ENCODE measurements at regions not wholly inside any gene's neighbourhood (a gene's known extent, or its start where the extent isn't known, plus 50 kb on each side); places are given as distances from the start of the nearest gene placed in this dataset.

DNA sequence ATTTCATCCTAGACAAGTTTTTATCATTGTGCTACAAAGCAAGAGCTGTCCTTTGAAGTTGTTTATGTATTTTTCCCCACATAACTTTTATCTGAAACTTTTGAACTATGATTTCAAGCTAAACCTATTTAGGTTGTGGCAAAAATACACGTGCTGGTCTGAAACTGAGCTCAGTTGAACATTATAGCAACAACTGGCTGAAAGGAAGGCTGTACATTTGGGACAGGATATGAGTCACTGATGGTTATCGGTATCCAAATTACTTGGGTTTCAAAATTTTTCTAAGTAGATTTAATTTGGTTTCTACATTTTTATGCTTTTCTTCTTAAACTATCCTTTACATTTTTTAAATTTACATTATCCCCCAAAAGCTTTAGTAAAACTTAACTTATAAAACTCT, 627.3 kb upstream of the NUDT12 start:
- DNase-seq, result no peak

DNA sequence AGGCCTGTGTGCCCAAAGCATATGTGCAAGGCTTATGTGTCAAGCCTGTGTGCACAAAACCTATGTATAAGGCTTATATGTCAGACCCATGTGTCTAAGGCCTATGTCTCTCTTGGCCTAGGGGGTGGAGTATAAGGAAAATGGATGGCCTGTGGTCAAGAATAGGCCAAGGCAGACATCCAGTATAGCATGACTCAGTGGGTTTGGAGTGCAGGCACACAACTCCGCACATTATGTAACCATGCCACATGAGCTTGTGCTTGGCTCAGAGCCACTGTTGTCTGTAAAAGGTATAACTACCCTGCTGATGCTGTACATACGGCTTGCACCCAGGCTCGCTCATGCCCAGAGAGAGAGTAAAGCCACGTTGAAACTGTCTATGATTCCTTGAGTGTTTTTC, 626.4 kb upstream of the NUDT12 start:
- DNase-seq, result no peak

DNA sequence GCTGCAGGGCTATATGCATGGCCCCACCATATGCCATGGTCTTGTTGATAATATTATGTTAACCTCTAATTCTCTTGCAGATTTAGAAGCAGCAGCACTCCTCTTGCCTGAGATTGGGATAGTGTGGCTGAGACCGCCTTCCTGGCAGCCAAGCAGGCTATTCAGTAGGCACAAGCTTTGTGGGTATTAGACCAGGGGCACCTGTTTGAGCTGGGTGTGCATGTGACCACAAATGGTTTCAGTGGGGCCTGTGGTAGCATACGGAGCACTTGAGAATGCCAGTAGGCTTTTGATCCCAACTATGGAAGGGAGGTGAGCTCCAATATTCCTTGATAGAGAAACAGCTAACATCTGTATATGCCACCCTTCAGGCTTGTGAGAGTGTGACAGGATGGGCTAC, 625.1 kb upstream of the NUDT12 start:
- no peak for DNase-seq

DNA sequence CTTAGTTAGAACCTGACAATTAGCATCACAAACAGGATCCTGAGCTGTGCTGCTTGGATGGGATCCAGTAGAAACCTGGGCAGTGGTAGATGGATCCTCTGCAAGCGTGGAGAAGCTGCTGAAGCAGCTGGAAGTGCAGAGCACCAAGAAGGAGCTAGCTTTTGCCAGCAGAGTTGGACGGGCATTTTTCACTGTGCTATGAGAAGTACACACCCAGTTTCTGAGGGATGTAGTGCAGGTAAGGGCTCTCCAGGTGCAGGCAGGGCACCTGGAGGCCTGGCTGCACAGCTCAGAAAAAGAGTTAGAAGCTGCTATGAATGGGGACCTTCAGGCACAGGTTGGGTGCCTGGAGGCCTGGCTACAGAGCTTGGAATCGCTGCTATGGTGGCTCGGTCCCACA, 623.9 kb upstream of the NUDT12 start:
- no peak for DNase-seq

DNA sequence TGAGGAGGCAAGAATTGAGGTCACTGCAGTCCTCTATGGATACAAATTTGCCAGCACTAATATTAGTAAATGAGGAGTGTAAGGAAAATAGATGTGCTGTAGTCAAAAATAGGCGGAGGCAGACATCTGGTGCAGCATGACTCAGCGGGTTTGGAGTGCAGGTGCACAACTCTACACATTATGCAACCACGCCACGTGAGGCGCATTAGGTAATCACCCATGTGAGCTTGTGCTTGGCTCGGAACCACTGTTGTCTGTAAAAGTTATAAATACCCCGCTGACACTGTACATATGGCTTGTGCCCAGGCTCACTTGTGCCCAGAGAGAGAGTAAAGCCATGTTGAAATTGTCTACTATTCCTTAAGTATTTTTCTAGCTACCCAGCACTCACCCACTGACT, 623.5 kb upstream of the NUDT12 start:
- no peak for DNase-seq

DNA sequence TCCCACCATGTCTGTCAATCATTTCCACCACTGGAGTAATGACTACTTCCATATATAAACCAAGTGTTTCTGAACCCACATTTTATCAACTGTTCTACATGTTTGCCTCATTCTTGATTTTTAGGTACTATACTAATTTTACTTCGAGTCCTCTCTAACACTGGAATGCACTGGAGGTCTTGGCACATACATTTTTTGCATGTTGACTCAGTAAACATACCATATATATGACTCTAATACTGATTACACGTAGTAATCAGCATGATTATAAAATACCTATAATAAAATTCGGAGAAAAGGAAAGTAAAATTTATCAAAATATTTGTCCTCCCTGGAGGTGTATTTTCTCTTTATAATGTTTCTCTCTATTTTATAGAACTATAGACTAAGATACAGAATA, 621.7 kb upstream of the NUDT12 start:
- no peak for DNase-seq

DNA sequence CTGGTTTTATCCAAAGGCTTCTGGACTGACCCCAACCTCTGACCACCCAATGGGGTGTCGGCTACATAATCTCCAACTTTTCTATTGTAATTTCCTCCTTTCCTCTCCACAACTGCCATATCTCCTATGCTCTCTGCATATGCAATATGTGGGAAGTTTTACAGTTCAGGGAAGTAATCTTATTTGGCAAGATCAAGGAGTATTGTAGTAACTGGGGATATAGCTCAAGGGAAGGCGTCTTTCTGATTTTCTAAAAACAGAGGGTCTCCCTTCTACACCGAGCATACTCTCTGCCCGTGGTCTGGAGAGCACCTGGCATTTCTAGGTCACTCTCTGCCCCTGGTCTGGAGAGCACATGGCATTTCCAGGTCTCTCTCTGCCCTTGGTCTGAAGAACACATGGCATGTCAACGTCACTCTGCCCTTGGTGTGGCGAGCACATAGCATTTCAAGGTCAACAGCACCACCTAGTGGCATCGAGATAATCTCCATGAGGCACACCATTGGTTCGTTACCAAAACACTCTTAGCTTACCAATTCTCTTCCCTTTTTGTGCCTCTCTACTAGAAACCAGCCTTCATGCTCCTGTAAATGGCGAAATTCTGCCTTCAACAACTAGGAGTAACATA, 616.4 kb upstream of the NUDT12 start:
- no peak for DNase-seq

DNA sequence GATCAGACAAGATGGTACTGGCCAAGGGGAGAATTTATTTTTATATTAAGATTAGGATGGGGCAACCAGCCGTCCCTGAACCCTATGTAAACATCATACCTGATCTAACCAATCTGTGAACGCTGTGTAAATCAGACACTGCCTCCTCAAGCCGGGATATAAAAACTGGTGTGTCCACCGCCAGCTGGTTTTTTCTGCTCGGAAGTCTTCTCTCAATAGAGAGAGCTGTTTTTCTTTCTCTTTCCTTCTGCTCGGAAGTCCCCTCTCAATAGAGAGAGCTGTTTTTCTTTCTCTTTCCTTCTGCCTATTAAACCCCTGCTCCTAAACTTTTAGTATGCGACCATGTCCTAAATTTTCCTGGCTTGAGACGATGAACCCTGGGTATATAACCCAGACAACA, 615.5 kb upstream of the NUDT12 start:
- no peak for DNase-seq

DNA sequence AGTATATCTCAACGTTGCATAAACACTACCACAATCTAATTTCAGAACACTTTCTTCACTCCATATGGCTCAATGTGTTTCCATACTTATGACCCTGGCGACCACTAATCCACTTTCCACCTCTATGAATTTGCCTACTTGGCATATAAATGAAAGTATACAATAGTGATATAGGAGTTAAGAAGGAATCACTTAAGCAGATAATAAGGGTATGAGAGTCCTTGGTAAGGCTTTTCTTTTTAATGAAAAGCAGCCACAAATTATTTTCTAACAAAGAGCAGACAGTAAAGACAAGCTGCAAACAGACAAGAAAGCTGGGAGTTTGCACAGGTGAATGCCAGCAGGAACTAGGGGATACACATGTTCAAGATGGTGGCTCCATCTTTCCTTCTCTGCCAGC, 615.1 kb upstream of the NUDT12 start:
- no peak for DNase-seq

DNA sequence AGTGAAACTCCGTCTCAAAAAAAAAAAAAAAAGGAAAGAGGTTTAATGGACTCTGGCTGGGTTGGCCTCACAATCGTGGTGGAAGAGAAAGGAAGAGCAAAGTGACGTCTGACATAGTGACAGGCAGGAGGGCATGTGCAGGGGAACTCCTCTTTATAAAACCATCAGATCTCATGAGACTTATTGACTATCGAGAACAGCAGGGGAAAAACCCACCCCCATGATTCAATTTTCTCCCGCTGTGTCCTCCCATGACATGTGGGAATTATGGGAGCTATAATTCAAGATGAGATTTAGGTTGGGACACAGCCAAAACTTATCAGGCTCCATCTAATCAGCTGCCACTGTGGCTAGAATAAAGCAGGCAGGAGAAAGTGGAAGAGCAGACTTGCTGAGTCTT, 610.4 kb upstream of the NUDT12 start:
- no peak for DNase-seq

DNA sequence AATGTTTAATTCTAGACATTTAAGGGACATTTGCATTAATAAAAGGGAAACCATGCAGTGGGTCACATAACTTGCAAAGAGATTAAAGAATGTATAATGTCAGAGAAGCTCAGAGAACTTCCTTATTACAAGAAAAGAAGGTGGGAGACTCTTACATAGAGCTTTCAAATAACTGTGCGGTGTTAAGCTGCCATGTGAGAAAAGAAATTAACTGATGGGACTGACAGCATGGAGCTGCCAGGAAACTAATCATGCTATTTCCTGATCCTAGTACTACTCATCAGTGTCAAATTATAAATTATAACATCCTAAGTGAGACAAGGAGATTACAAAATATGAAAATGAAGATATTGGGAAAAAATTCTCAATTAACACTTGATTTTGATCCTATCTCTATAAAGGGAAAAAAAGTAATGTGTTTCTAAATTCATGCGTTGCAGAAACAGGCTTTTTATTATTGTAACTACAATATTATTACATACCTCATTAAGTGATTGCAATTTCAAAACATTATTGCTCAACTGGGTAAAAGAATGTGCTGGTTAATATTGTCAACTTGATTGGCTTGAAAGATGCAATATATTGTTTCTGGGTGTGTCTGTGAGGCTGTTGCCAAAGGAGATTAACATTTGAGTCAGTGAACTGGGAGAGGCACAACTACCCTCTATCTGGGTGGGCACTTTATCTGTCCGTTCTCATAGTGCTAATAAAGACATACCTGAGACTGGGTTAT, 609.5 kb upstream of the NUDT12 start:
- no peak for DNase-seq

DNA sequence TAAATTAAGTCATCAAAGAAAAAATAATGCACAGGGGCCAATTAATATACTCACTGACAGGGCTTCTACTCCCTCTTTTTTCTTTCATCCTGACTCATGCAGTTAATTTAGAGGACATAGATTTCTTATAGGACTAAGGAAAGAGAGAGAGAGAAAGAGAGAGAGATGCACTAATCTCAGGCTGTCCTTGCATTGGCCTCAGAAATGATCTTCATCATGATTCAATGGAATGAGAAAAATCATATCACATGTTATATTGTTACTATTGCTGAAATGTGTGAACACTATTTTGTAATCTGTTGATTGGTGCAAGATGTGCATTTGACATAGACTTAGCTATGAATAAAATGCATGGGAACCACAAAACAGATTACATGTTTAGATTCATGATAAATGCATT, 608.3 kb upstream of the NUDT12 start:
- DNase-seq, result no peak

DNA sequence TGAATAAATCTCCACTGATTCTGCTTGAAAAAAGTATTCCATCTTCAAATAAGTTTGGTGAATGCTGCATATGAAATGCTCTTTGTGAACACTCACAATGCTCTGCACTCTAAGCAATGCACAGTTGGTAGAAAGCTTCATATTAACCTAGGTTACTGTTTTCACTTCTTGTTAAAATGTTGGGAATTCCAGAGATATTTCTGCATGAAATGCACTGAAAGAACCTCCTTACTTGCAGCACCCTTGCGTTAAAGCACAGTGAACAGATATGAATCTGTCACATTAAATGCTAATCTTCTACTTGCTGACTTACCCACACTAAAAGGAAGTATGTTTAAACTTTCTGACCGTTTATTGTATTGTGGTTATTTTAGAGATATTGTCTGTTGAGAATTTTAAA, 584.1 kb upstream of the NUDT12 start:
- DNase-seq, result no peak

DNA sequence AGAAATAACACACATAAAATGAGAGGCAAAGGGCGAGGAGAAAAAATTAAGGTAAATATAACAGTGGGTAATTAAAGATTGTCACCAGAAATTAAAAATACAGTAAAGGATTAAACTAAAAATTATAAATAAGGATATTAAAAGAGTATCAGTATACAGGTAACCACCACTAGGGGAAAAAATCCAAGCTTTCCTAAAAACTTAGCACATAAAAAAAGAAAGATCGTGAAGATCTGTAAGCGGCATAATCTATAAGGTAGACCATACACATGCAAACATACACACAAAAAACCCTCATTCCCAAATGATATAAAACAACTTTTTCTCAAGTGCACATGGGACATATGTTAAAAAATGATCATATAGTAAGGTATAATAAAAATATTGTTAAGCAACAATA, 577.3 kb upstream of the NUDT12 start:
- DNase-seq, result no peak

DNA sequence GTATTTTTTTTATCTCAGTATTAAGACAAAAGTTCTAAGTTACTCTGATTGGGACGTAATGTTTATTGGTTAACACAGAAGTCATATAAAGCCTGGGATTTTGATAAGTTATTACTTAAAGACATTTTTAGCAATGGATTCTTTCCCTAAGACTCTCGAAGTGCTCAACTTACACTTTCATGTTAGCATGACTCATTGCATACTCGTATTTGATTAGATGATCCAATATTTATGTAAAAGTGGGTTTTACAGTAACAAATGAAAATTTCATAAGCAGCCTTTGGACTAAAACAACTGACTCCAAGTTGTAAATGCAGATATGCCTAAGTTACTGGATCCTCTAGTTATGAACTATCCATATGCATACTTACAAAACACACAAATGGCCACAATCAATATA, 567.7 kb upstream of the NUDT12 start:
- DNase-seq, result no peak

DNA sequence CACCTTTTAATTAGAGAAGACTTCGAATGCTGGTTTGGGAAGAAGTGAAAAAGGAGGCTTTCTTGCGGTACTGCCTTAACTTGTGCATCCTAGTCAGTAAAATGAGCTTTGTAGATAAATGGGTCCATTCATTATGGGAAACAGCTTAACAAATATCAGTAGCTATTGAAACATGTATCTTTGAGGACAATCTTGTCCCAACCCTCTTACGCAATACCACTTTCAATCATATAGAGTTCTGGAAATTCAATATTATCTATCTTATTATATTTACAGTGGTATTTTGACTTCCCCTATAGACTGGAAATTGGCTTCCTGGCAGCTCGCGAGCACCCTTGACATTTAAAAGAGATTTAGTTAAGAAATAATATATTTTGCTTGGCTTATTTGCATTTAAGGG, 565.8 kb upstream of the NUDT12 start:
- DNase-seq, result no peak

DNA sequence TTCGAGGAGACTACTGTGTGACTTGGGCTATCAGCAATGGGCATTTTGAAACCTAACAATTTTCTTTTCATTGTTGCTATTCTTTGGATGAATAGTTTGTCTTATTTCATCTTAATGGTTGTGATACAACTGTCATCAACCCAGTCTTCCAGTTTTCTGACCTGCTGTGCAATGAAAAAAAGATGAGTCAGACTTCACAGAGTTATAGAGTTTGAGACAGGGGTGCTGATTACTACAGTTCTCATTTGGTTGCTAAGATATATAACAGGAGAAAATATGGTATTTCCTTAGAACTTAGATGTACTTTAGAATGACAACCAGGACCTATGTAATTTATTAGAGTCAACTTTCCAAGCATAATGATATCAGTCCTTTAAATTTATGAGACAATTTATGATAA, 564.4 kb upstream of the NUDT12 start:
- no peak for DNase-seq

DNA sequence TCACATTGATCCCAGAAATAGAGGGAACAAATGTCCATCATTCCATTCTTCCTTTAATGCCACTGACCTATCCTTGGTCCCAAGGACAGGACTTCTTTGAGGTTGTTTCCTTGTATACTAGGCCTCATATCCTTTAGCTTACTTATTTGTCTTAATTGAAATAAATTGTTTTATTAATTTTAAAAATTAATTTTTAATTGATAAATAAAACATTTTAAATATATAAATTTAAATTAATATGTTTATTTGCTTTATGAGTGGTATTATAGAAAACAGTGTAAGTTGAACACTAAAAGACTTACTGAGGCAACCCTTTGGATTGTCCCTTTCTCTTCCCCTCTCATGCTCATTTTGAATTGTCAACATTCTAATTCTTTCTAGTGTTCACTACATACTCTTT, 556.9 kb upstream of the NUDT12 start:
- DNase-seq, result no peak

DNA sequence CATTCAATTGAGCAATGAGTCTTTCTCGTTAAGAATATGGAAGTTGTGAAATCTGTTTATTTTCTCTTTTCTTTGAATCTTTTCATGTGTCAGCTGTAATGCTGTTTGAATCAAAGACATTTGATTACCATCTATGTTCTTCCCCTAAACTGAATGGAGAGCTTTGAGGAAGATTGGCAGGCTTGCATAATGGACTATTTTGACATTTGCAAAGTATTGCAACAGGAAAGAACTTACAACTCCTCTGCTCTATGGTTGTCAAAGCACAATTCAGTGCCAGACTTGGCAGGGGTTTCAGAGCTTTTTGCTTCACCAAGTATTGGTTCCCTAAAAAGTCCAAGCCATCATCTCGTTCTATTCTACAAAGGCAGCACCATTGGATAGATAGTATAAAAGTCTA, 549.0 kb upstream of the NUDT12 start:
- DNase-seq, result no peak

DNA sequence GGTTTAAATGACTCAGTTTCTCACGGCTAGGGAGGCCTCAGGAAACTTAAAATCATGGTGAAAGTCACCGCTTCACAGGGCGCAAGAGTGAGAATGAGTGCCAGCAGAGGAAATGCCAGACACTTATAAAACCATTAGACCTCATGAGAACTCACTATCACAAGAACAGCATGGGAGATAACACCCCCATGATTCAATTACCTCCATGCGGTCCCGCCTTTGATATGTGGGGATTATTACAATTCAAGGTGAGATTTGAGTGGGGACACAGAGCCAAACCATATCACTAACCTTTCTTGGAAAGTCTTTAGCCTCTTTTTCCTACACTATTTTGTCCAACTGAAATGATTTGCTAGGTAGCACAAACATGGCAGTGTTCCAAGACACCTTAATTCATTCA, 533.9 kb upstream of the NUDT12 start:
- no peak for DNase-seq

DNA sequence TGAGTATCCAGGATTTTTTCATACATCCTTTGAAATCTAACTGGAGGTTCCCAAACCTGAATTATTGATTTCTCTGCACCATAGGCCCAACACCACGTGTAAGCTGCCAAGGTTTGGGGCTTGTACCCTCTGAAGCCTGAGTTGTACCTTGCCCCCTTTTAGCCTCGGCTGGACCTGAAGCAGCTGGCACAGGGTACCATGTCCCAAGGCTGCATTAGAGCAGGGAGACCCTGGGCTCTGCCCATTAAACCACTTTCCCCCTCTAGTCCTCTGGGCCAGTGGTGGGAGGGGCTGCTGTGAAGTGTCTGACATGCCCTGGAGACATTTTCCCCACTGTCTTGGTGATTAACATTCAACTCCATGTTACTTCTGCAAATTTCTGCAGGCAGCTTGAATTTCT, 532.9 kb upstream of the NUDT12 start:
- no peak for DNase-seq

DNA sequence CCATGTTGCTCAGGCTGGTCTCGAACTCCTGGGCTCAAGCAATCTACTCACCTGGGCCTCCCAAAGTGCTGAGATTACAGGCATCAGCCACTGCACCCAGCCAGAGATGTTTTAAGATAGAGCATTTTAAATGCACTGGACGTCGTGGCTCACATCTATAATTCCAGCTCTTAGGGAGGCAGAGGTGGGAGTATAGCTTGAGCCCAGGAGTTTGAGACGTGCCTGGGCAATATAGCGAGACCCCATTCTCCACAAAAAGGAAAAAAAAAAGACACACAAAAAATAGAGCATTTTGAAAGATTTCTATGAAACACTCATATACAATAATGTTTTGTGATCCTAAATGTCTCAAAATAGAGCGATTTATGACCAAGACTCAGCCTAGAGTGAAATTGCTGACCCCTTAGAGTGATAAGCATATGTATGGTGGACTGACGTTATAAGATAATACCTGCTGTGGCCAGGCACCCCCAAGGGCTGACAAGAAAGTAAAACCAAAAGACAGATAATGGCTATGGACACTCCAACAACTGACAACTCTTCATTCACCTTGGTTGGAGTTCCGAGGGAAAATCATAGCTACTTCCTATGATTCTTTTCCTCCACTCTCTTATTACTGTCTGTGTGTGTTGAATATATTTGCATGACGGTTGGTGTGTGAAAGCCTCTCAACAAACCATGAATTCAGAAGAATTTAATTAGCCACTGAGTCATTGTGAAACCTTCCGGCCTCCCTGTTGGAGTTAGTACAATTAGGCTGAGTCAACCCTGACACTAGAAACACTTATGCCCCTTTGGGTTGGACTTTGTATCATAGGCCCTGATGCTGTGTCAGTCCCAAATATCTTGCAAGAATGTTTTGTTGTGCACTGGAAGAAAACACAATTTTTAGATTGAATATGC, 526.5 kb upstream of the NUDT12 start:
- no peak for DNase-seq

DNA sequence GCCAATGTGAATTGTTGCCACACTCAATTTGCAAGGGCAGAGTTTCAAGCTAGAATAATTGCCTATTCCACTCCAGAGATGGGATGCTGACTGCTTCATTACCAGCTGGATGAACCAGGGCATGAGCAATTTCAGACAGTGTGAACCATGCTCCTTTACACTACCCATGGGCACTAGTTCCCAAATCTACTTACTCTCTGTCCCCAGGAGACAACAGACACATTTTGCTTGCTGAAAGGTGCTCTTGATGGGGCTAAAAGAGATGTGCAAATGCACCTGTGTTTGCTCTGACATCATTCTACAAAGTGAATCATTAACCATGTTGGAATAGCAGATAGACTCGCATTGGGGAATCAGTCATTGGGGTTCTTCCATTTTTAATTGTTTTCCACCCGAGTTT, 522.3 kb upstream of the NUDT12 start:
- DNase-seq, result no peak
